ENCODE measurements at regions not wholly inside any gene's neighbourhood (a gene's known extent, or its start where the extent isn't known, plus 50 kb on each side); places are given as distances from the start of the nearest gene placed in this dataset.

DNA sequence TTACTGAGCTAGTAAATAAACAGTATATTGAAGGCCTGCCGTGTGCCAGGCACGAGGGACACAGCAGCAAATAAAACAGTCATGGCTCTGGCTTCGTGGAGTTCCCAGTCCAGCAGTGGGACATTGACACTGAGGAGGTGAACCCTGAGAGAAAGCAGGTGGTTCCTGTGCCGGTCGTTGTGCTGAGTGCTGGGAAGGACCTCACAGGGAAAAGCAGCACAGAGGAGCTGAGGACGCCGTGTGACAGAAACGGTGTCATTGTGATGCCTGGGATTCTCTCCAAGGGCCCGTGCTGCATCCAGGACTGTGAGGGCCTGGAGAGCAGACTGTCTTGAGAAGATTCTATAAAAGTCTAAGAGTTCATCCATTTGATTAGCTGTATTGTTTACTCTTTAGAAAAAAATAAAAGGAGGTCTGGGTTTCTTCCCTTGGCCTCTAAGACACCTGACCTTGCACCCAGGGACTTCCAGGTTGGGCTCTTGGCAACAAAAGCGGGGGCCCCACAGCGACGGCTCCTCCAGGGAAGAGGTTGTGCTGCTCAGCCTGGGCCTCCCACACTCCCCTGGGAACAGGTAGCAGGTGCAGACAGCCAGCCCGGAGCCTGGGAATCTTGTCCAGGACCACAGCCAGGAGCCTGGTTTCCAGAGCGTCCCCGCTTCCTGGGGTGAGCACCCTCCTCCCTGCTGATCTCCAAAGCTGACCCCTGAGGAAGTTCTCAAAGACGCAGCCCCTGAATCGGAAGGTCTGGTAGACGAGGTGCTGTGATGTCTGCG is 251.2 kb upstream of the PMEPA1 start:
- Histone ChIP-seq H3K9me3 (ENCODE audit: severe bottlenecking) (no peaks in the 10 kb centered on the region), H3K4me3 (ENCODE audit: low read depth, low read length) (no peak overlapping the region), H3K27ac (no peak overlapping the region), H3K27me3 (ENCODE audit: insufficient read depth, low read depth, severe bottlenecking) (no peaks in the 10 kb centered on the region), H3K36me3 (no peaks in the 10 kb centered on the region)
- DNase-seq = no peak
- TF ChIP-seq, protein P1, sequence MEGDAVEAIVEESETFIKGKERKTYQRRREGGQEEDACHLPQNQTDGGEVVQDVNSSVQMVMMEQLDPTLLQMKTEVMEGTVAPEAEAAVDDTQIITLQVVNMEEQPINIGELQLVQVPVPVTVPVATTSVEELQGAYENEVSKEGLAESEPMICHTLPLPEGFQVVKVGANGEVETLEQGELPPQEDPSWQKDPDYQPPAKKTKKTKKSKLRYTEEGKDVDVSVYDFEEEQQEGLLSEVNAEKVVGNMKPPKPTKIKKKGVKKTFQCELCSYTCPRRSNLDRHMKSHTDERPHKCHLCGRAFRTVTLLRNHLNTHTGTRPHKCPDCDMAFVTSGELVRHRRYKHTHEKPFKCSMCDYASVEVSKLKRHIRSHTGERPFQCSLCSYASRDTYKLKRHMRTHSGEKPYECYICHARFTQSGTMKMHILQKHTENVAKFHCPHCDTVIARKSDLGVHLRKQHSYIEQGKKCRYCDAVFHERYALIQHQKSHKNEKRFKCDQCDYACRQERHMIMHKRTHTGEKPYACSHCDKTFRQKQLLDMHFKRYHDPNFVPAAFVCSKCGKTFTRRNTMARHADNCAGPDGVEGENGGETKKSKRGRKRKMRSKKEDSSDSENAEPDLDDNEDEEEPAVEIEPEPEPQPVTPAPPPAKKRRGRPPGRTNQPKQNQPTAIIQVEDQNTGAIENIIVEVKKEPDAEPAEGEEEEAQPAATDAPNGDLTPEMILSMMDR (IDR thresholded peaks at IDR 0.05; ENCODE audit: low read depth, low read length) = no peak

DNA sequence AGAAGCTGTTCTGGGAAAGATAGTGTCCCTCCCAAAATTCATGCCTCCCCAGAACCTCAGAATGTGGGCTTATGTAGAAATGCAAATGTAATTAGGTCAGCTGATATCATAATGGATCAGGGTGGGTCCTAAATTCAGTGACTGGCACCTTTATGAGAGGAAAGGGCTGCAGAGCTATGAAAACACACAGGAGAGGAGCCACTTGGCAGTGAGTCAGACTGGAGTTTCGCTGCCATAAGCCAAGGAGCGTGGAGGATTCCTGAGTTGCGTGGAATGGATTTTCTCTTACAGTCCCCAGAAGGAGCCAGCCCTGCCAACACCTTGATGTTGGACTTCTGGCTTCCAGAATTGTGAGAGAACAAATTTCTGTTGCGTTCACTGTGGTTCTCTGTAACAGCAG is 249.8 kb upstream of the PMEPA1 start:
- H3K27me3 ChIP-seq (ENCODE audit: insufficient read depth, low read depth, severe bottlenecking) = no peaks in the 10 kb centered on the region
- TF ChIP-seq, protein P1 (IDR thresholded peaks at IDR 0.05; ENCODE audit: low read depth, low read length) = no peak
- H3K4me3 ChIP-seq (ENCODE audit: low read depth, low read length) = no peak overlapping the region
- no peaks in the 10 kb centered on the region for H3K9me3 ChIP-seq (ENCODE audit: severe bottlenecking)
- no peak overlapping the region for H3K27ac ChIP-seq
- no peaks in the 10 kb centered on the region for H3K36me3 ChIP-seq
- no peak for DNase-seq

DNA sequence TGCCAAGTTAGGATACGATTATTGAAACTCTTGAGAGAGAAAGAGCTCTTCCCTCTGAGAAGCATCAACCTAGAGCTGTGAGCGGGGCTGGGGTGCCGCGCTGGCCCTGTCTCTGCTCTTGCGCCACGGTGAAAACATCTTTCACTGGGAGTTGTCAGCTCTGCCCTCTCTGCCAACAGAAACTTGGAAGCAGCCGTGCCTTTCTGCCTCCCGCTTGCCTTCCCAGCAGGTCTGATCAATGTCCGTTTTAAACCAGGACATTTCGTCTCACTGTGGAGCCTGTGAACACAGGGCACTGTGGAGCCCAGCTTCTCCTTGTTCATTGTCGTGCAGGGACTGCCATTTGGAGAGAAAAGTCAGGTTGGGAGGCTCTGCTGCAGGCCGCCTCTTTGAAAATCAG is 249.2 kb upstream of the PMEPA1 start:
- no peaks in the 10 kb centered on the region for H3K9me3 ChIP-seq (ENCODE audit: severe bottlenecking)
- TF ChIP-seq, protein P1 (IDR thresholded peaks at IDR 0.05; ENCODE audit: low read depth, low read length) = no peak
- no peak for DNase-seq
- no peaks in the 10 kb centered on the region for H3K36me3 ChIP-seq
- no peaks in the 10 kb centered on the region for H3K27me3 ChIP-seq (ENCODE audit: insufficient read depth, low read depth, severe bottlenecking)
- no peak overlapping the region for H3K27ac ChIP-seq
- H3K4me3 ChIP-seq (ENCODE audit: low read depth, low read length) = no peak overlapping the region

DNA sequence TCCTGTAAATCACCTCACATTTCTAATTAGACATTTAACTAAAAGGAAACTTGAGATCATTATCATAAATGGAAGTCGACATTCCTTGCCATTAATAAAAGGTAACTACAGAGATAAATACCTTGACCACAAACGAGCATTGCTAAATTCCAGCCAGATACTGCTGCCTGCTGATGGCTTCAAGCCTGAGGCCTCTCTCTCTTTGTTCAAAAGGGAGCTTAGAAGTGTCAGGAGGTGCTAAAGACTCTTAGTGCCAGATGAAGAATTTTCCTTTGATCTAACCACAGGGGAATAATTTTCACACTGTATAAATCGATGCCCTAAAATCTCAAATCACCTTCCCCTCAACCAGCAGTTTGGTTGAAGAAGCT is 248.2 kb upstream of the PMEPA1 start:
- no peak overlapping the region for H3K27ac ChIP-seq
- H3K9me3 ChIP-seq (ENCODE audit: severe bottlenecking) = no peaks in the 10 kb centered on the region
- no peaks in the 10 kb centered on the region for H3K36me3 ChIP-seq
- TF ChIP-seq, protein P1 (IDR thresholded peaks at IDR 0.05; ENCODE audit: low read depth, low read length) = no peak
- DNase-seq = no peak
- H3K27me3 ChIP-seq (ENCODE audit: insufficient read depth, low read depth, severe bottlenecking) = no peaks in the 10 kb centered on the region
- no peak overlapping the region for H3K4me3 ChIP-seq (ENCODE audit: low read depth, low read length)

DNA sequence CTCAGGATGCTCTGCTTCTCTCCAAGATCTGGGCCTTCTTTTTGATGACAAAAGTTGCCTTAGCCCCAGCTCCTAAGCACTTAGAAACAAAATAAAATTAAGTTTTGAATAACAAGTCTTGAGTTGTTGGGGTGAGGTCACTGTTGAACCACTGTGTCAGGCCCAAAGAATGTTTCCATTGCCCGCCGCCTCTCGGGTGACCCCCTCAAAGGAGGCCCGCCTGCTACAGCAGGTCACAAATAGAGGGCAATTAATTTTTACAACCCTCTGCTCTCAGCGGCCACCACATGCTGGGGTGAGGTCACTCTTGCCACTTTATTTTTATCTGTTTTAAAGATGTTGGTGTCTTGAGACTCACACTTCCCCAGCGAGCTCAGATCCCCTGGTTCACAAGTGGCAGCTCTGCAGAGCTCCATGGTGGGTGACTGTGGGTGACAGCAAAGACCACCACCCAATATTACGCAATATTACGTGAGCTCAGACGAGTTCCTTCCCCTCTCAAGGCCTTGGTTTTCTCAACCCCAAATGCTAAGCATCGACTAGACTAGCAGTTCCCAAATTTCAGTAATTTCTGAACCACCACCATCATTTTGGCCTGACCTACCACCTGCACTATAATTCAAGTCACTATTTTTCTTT is 247.7 kb upstream of the PMEPA1 start:
- Histone ChIP-seq H3K9me3 (ENCODE audit: severe bottlenecking) (no peaks in the 10 kb centered on the region), H3K27ac (no peak overlapping the region), H3K27me3 (ENCODE audit: insufficient read depth, low read depth, severe bottlenecking) (no peaks in the 10 kb centered on the region), H3K36me3 (no peaks in the 10 kb centered on the region), H3K4me3 (ENCODE audit: low read depth, low read length) (no peak overlapping the region)
- DNase-seq = no peak
- TF ChIP-seq, protein P1 (IDR thresholded peaks at IDR 0.05; ENCODE audit: low read depth, low read length) = no peak

All from WERI-Rb-1 (cell line).